K562 (cell line): ENCODE measurements at regions not wholly inside any gene's neighbourhood (a gene's known extent, or its start where the extent isn't known, plus 50 kb on each side); places are given as distances from the start of the nearest gene placed in this dataset.

Experiments
- ATAC-seq: fragments of 200-7000 bp; cut with Tn5 transposase; 3 replicates; pipeline ENCODE4 v1.9.1; 2020; ENCODE audit warnings: moderate library complexity
- BruUV-seq: library from RNA; stranded (reverse); fragments of 400-500 nt; replicated peaks from 2 replicates; lab custom pipeline; 2021; lab: Mats Ljungman, UMichigan
- CTCF ChIA-PET: fragments of 300-600 bp; formaldehyde crosslinking; extraction: SDS; loops from one replicate; lab custom pipeline; 2021; ENCODE audit warnings: low intra/inter-chr PET ratio; lab: Yijun Ruan, JAX
- POLR2A ChIA-PET: fragments of 300-600, 350-650 bp; sonication (Branson Sonifier 250); formaldehyde crosslinking; extraction: SDS; loops from one replicate; lab custom pipeline; 2021; ENCODE audit warnings: antibody characterized with exemption, inconsistent platforms; lab: Yijun Ruan, JAX
- DNase-seq, 4 experiments: peaks; one replicate each; pipeline versions ENCODE4 v3.0.0 to v3.0.0-alpha.2; 2011 to 2018; ENCODE audit warnings: low spot score in 3 of 4, mixed read lengths in 3 of 4; ENCODE audit errors: extremely low read depth in 1 of 4
- FAIRE-seq: peaks from 2 replicates; lab custom pipeline; 2011; peaks lifted over from hg19 to GRCh38; lab: Jason Lieb, UNC
- H2AFZ ChIP-seq: 2 replicates; pipeline ENCODE4 v1.6.0; 2011; ENCODE audit warnings: low read depth, low read length, control low read depth, inconsistent platforms
- H3K27ac ChIP-seq: fragments of 200-600 bp; 3 replicates; pipeline ENCODE4 v1.8.0; 2011; ENCODE audit warnings: low read depth, mild to moderate bottlenecking, control low read depth, inconsistent platforms, low read length, moderate library complexity, mixed read lengths; ENCODE audit errors: extremely low read depth
- H3K27me3 ChIP-seq, 2 experiments: fragments of 300-600 bp in 1 of 2; 2 replicates in 1 of 2; 3 replicates in 1 of 2; pipeline versions ENCODE4 v1.6.0 to v1.8.0; 2011; ENCODE audit warnings: inconsistent platforms in 2 of 2, low read length in 2 of 2, mild to moderate bottlenecking in 1 of 2, mixed read lengths in 1 of 2, moderate library complexity in 1 of 2; ENCODE audit not compliant: control insufficient read depth in 2 of 2, insufficient read depth in 2 of 2
- H3K36me3 ChIP-seq: fragments of 300-600 bp; 3 replicates; pipeline ENCODE4 v1.8.0; 2011; ENCODE audit warnings: mild to moderate bottlenecking, low read length, inconsistent platforms; ENCODE audit not compliant: control insufficient read depth, insufficient read depth
- H3K4me1 ChIP-seq, 2 experiments: fragments of 200-600 bp in 1 of 2; replicated peaks in 1 of 2; 2 replicates in 1 of 2; 3 replicates in 1 of 2; pipeline versions ENCODE4 v1.5.1 to v1.8.0; 2011; ENCODE audit warnings: inconsistent platforms in 2 of 2, low read length in 2 of 2, mild to moderate bottlenecking in 1 of 2, mixed read lengths in 1 of 2, moderate library complexity in 1 of 2; ENCODE audit not compliant: control insufficient read depth in 2 of 2, insufficient read depth in 2 of 2
- H3K4me2 ChIP-seq: 2 replicates; pipeline ENCODE4 v1.6.1; 2011; ENCODE audit warnings: low read length, control low read depth, inconsistent platforms, mixed read lengths; ENCODE audit not compliant: insufficient read depth
- H3K4me3 ChIP-seq: fragments of 200-600 bp; sonication (generic), shearing (Covaris generic); 2 replicates; pipeline ENCODE4 v1.5.1; 2016; ENCODE audit warnings: control low read depth, inconsistent platforms
- H3K79me2 ChIP-seq: fragments of 200-600 bp; 3 replicates; pipeline ENCODE4 v1.8.0; 2011; ENCODE audit warnings: low read length, inconsistent platforms; ENCODE audit not compliant: control insufficient read depth, insufficient read depth
- H3K9ac ChIP-seq, 2 experiments: 2 replicates each; pipeline versions ENCODE4 v1.6.0 to v1.6.1; 2011; ENCODE audit warnings: low read depth in 2 of 2, low read length in 2 of 2, control low read depth in 1 of 2, inconsistent platforms in 1 of 2, mild to moderate bottlenecking in 1 of 2, mixed read lengths in 1 of 2; ENCODE audit not compliant: insufficient read depth in 1 of 2
- H3K9me1 ChIP-seq: one replicate; pipeline ENCODE4 v1.6.0; 2011; ENCODE audit warnings: inconsistent platforms, mild to moderate bottlenecking, low read length, moderate library complexity; ENCODE audit not compliant: control insufficient read depth, insufficient read depth
- H3K9me3 ChIP-seq: replicated peaks from 2 replicates; pipeline ENCODE4 v1.5.1; 2011; ENCODE audit warnings: low read depth, low read length, inconsistent platforms; ENCODE audit not compliant: control insufficient read depth, insufficient read depth
- H4K20me1 ChIP-seq: replicated peaks from 2 replicates; pipeline ENCODE4 v1.6.1; 2011; ENCODE audit warnings: low read length, inconsistent platforms, mixed read lengths; ENCODE audit not compliant: control insufficient read depth, insufficient read depth
- BRCA1 ChIP-seq, 2 experiments: fragments of 450-650 bp in 1 of 2; sonication (generic) in 1 of 2; formaldehyde crosslinking in 1 of 2; IDR thresholded peaks; 2 replicates each; pipeline versions ENCODE4 v1.5.0 to v1.6.1; 2017 to 2020; ENCODE audit warnings: mild to moderate bottlenecking in 1 of 2, missing genetic modification reagents in 1 of 2
- C11orf30 ChIP-seq: fragments of 450-650 bp; IDR thresholded peaks from 2 replicates; pipeline ENCODE4 v1.6.1; 2016; ENCODE audit warnings: low read depth, mild to moderate bottlenecking
- JUNB ChIP-seq: fragments of 450-650 bp; formaldehyde crosslinking; conservative IDR thresholded peaks from 2 replicates; pipeline ENCODE4 v1.4.0; 2020; ENCODE audit warnings: mild to moderate bottlenecking
- MAZ ChIP-seq, 2 experiments: fragments of 450-650 bp in 1 of 2; sonication (generic) in 1 of 2; formaldehyde crosslinking; IDR thresholded peaks in 1 of 2; conservative IDR thresholded peaks in 1 of 2; 2 replicates each; pipeline versions ENCODE4 v1.4.0 to v1.5.0; 2020; ENCODE audit warnings: mild to moderate bottlenecking in 1 of 2, missing genetic modification reagents in 1 of 2
- MBD2 ChIP-seq: sonication (generic); IDR thresholded peaks from 2 replicates; pipeline ENCODE4 v1.6.1; 2016; ENCODE audit warnings: low read depth, borderline replicate concordance
- MTA1 ChIP-seq: fragments of 450-650 bp; IDR thresholded peaks from 2 replicates; pipeline ENCODE4 v1.6.1; 2017; ENCODE audit warnings: borderline replicate concordance
- NELFE ChIP-seq: IDR thresholded peaks from 2 replicates; pipeline ENCODE4 v1.6.1; 2011; ENCODE audit warnings: mild to moderate bottlenecking; ENCODE audit not compliant: insufficient read depth, insufficient read length
- PCBP1 ChIP-seq: fragments of 200-400 bp; formaldehyde crosslinking; IDR thresholded peaks from 2 replicates; pipeline ENCODE4 v1.6.1; 2018; ENCODE audit warnings: mild to moderate bottlenecking, low read depth, low read length; ENCODE audit not compliant: poor library complexity, severe bottlenecking
- PHTF2 ChIP-seq: fragments of 250-450 bp; sonication (Bioruptor Pico); IDR thresholded peaks from 2 replicates; pipeline ENCODE4 v1.5.0; 2021; ENCODE audit warnings: mild to moderate bottlenecking
- RFX7 ChIP-seq: fragments of 250-450 bp; sonication (Bioruptor Pico); IDR thresholded peaks from 2 replicates; pipeline ENCODE4 v1.5.1; 2021; ENCODE audit warnings: mild to moderate bottlenecking
- SMARCA4 ChIP-seq: fragments of 450-650 bp; IDR thresholded peaks from 2 replicates; pipeline ENCODE4 v1.6.1; 2016
- TAF1 ChIP-seq: IDR thresholded peaks from 2 replicates; pipeline ENCODE4 v1.6.1; 2011; ENCODE audit warnings: mild to moderate bottlenecking, low read length, moderate library complexity; ENCODE audit not compliant: insufficient read depth, control insufficient read depth, severe bottlenecking; ENCODE audit errors: extremely low read depth
- TOE1 ChIP-seq, 2 experiments: fragments of 450-650 bp in 1 of 2; sonication (generic) in 1 of 2; formaldehyde crosslinking in 1 of 2; IDR thresholded peaks; 2 replicates each; pipeline versions ENCODE4 v1.7.1 to v1.8.0; 2016 to 2022; ENCODE audit warnings: borderline replicate concordance in 2 of 2, mild to moderate bottlenecking in 2 of 2, antibody characterized with exemption in 1 of 2, inconsistent platforms in 1 of 2, low read depth in 1 of 2, missing genetic modification reagents in 1 of 2, moderate library complexity in 1 of 2
- ZBTB2 ChIP-seq: fragments of 450-650 bp; IDR thresholded peaks from 2 replicates; pipeline ENCODE4 v1.6.1; 2016; ENCODE audit warnings: antibody characterized with exemption
- ZKSCAN1 ChIP-seq: fragments of 150-350 bp; IDR thresholded peaks from 2 replicates; pipeline ENCODE4 v1.6.1; 2016; ENCODE audit warnings: low read depth, low read length
- ZNF174 ChIP-seq: fragments of 250-450 bp; sonication (Bioruptor Pico); IDR thresholded peaks from 2 replicates; pipeline ENCODE4 v1.4.0; 2020; ENCODE audit warnings: mild to moderate bottlenecking
- ZNF3 ChIP-seq: fragments of 250-450 bp; sonication (Bioruptor Pico); IDR thresholded peaks from 2 replicates; pipeline ENCODE4 v1.5.0; 2021; ENCODE audit warnings: mild to moderate bottlenecking, moderate library complexity
- ZNF324 ChIP-seq: fragments of 250-450 bp; sonication (Bioruptor Pico); IDR thresholded peaks from 2 replicates; pipeline ENCODE4 v1.4.0; 2020; ENCODE audit warnings: mild to moderate bottlenecking
- WGBS: fragments of 100-300 bp; shearing (Covaris generic); methylation state at CpG from one replicate; pipeline ENCODE4 v1.1.6; 2016; ENCODE audit warnings: low coverage, mixed read lengths; ENCODE audit not compliant: insufficient coverage; ENCODE audit errors: missing lambda C conversion rate; 5-methylcytosine and 5-hydroxymethylcytosine counted together
- in situ Hi-C: fragments of 300-500 bp; cut with MboI; formaldehyde crosslinking; loops from 4 replicates; pipeline ENCODE4 v1.15.0; 2018; ENCODE audit warnings: inconsistent platforms, mixed read lengths
- intact Hi-C: fragments of 100-400 bp; cut with micrococcal nuclease; formaldehyde crosslinking; loops from 2 replicates; pipeline ENCODE4 v1.14.2; 2022

GRCh38 chr2:126431136-126431535 is 224.8 kb upstream of the GYPC start:
- no peaks in the 10 kb centered on the region; a peak in 1 of 5 replicates for H3K27me3 ChIP-seq
- DNase-seq: no peak
- TF ChIP-seq BRCA1 (IDR thresholded peaks at IDR 0.05) (no peak), BRCA1 (CRISPR knock-in tag; IDR thresholded peaks at IDR 0.05) (no peak), MBD2 (no peak), JUNB (CRISPR knock-in tag) (no peak), C11orf30 (no peak), TAF1 (no peak)
- TF ChIP-seq, all 486 proteins: peak for 0
- Histone ChIP-seq H3K9ac (no peak overlapping the region), H3K27ac (no peak overlapping the region), H3K4me3 (no peak overlapping the region), H3K9me3 (no peaks in the 10 kb centered on the region), H3K9me1 (no peaks in the 10 kb centered on the region), H3K36me3 (no peaks in the 10 kb centered on the region), H3K4me2 (no peak overlapping the region), H4K20me1 (no peaks in the 10 kb centered on the region), H3K79me2 (no peaks in the 10 kb centered on the region), H2AFZ (no peak overlapping the region), H3K4me1 (no peaks in the 10 kb centered on the region)
- 0% methylated on average over 4 of the region's 4 CpGs for WGBS
- no TSS peak for BruUV-seq
- no peak for FAIRE-seq
- no peak for ATAC-seq
- in situ Hi-C loops: no loop called here
- ChIA-PET CTCF (no interaction called here), POLR2A (no interaction called here)
- intact Hi-C loops: no loop called here

- BruUV-seq: no TSS peak
- FAIRE-seq (no peak), DNase-seq (no peak), ATAC-seq (no peak)
- Histone ChIP-seq H3K9me3 (no peaks in the 10 kb centered on the region), H3K4me2 (no peak overlapping the region), H3K27ac (no peak overlapping the region), H4K20me1 (no peaks in the 10 kb centered on the region), H3K36me3 (no peaks in the 10 kb centered on the region), H3K79me2 (no peaks in the 10 kb centered on the region), H3K4me3 (no peak overlapping the region), H3K9ac (no peak overlapping the region), H3K27me3 (no peaks in the 10 kb centered on the region; a peak in 1 of 5 replicates), H2AFZ (no peak overlapping the region), H3K9me1 (no peaks in the 10 kb centered on the region), H3K4me1 (no peaks in the 10 kb centered on the region)
- POLR2A ChIA-PET: interaction anchor here (1.3 kb wide), 1 partner anchor 15 kb away, joined by 3 read pairs; no protein-coding TSS in a partner anchor
- in situ Hi-C loops (no loop called here), intact Hi-C loops (no loop called here)
- CTCF ChIA-PET: no interaction called here
- 0% methylated on average over 1 of the region's 1 CpG for WGBS
- TF ChIP-seq NELFE (no peak), TOE1 (IDR thresholded peaks at IDR 0.05; ENCODE audit: borderline replicate concordance) (no peak), TOE1 (CRISPR knock-in tag; IDR thresholded peaks at IDR 0.05; ENCODE audit: borderline replicate concordance, low read depth) (no peak), PCBP1 (no peak), PHTF2 (CRISPR knock-in tag) (no peak), SMARCA4 (no peak), ZNF3 (CRISPR knock-in tag) (no peak), ZNF174 (CRISPR knock-in tag) (no peak), ZKSCAN1 (no peak), MTA1 (no peak), MAZ (CRISPR knock-in tag; conservative IDR thresholded peaks at IDR 0.05 in 1 of 2, IDR thresholded peaks at IDR 0.05 in 1 of 2) (no peak), ZBTB2 (no peak), ZNF324 (CRISPR knock-in tag) (no peak), RFX7 (CRISPR knock-in tag) (no peak)
These were observed 219.5 kb upstream of the GYPC start for GRCh38 chr2:126436411-126436810.
